Right renal cortex interstitium (tissue), 3 donors: ENCODE measurements at regions not wholly inside any gene's neighbourhood (a gene's known extent, or its start where the extent isn't known, plus 50 kb on each side); places are given as distances from the start of the nearest gene placed in this dataset.
"Not testable (repeated sequence)": the region's sequence is repeated elsewhere in the genome, so short reads cannot be mapped to it uniquely, and the experiment has no call there.

Experiments
- DNase-seq, 3 donors: peaks; one replicate each; pipeline ENCODE4 v3.0.0-alpha.2; 2013; ENCODE audit warnings: low read depth in 3 of 3, low spot score in 2 of 3

DNA sequence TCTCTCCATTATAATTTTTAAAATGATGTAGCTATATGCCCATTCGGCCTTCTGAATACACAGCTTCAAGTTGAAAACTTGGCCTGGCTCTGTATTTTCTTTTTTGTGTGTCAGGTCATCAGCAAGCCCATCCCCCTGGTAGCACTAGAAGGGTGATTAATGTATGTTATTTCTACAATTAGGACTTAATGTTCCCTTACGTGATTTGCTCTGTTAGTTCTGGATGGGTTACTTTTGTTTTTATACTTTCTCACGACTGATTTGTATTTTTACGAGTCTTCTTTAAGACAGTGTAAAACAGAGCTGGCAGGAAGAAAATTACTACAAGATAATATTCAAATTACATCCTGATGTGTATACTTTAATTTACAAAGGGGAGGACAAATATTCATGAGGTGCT, 88.4 kb upstream of the RGPD4 start:
- peak; percentile 23 to 43 (median 40) for DNase-seq

DNA sequence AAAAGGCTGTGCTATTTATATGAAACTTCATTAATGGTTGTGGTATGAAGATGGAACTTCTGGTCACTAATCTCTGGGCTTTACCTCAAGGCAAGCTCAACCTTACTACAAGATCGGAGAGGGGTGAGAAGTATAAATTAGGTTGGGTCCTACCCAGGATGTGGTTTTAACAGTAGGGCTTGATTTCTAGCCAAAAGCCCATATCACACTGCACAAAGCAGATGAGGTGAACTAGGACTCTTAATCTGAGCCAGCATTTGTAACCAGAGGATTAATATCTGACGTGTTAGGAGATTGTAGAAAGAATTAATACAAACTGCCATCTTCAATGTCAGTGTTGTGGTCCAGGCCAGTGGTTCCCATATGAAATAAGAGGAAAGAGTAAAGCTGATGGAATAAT, 86.4 kb upstream of the RGPD4 start:
- DNase-seq, result no peak

DNA sequence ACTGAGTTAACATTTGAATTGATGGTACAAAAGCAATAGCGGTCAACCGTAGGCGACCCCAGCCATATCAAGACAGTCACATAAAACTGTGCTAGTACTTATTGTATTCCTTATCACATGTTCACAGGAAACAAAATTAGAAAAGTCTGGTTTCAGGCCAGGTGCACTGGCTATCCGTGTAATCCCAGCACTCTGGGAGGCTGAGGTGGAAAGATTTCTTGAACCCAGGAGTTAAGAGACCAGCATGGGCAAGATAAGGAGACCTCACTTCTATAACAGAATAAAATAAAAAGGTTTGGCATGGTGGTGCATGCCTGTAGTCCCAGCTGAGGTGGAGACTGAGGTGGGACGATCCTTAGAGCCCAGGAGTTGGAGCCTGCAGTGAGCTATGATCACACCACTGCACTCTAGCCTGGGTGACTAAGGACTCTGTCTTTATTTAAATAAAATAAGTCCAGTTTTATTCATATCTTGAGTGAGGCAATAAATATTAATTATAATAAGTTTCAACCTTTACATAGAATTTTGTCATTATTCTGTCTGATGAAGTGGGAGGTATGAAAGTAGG, 84.1 kb upstream of the RGPD4 start:
- no peak for DNase-seq

DNA sequence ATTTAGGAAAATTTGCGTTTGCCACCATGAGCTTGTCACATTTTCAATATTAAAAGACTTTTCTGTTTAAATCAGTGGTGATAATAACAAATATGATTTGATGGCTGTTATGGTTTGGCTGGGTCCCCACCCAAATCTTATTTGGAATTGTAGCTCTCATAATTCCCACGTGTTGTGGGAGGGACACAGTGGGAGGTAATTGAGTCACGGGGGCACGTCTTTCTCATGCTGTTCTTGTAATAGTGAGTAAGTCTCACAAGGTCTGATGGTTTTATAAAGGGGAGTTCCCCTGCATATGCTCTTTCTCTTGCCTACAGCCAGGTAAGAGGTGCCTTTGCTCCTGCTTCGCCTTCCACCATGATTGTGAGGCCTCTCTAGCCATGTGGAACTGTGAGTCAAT, 83.4 kb upstream of the RGPD4 start:
- no peak for DNase-seq

DNA sequence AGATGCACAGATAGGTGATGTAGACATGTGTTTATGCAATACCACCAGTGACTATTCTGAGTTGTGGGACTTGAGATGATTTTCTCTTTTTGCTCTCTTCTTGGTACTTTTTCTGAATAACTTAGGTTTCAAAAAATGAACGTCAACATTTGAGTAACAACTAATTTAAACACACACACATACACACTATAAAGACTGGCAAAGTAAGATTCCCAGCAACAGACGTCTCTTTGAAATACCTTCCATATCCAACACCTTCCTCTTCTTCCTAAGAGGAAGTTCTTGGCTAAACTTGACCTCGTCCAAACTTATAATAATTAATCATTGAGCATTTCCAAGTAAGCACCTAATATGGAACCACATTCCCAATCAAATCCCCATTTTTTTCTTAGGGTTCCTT, 81.6 kb upstream of the RGPD4 start:
- DNase-seq, result no peak

DNA sequence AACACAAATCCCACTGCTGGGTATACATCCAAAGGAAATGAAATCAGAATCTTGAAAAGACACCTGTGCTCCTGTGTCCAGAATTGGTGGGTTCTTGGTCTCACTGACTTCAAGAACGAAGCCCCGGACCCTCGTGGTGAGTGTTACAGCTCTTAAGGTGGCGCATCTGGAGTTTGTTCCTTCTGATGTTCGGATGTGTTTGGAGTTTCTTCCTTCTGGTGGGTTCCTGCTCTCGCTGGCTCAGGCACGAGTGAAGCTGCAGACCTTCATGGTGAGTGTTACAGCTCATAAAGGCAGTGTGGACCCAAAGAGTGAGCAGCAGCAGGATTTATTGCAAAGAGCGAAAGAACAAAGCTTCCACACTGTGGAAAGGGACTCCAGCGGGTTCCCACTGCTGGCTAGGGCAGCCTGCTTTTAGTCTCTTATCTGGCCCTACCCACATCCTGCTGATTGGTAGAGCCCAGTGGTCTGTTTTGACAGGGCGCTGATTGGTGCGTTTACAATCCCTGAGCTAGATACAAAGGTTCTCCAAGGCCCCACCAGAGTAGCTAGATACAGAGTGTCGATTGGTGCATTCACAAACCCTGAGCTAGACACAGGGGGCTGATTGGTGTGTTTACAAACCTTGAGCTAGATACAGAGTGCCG, 80.0 kb upstream of the RGPD4 start:
- DNase-seq, result not testable (repeated sequence)

DNA sequence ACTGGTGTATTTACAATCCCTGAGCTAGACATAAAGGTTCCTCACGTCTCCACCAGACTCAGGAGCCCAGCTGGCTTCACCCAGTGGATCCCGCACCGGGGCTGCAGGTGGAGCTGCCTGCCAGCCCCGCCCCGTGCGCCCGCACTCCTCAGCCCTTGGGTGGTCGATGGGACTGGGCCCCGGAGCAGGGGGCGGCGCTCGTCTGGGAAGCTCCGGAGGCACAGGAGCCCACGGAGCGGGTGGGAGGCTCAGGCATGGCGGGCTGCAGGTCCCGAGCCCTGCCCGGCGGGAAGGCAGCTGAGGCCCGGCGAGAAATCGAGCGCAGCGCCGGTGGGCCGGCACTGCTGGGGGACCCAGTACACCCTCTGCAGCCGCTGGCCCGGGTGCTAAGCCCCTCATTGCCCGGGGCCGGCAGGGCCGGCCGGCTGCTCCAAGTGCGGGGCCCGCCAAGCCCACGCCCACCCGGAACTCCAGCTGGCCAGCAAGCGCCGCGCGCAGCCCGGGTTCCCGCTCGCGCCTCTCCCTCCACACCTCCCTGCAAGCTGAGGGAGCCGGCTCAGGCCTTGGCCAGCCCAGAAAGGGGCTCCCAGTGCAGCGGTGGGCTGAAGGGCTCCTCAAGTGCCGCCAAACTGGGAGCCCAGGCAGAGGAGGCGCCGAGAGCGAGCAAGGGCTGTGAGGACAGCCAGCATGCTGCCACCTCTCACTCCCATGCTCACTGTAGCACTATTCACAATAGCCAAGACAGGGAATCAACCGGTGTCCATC, 79.3 kb upstream of the RGPD4 start:
- DNase-seq, result not testable (repeated sequence)

DNA sequence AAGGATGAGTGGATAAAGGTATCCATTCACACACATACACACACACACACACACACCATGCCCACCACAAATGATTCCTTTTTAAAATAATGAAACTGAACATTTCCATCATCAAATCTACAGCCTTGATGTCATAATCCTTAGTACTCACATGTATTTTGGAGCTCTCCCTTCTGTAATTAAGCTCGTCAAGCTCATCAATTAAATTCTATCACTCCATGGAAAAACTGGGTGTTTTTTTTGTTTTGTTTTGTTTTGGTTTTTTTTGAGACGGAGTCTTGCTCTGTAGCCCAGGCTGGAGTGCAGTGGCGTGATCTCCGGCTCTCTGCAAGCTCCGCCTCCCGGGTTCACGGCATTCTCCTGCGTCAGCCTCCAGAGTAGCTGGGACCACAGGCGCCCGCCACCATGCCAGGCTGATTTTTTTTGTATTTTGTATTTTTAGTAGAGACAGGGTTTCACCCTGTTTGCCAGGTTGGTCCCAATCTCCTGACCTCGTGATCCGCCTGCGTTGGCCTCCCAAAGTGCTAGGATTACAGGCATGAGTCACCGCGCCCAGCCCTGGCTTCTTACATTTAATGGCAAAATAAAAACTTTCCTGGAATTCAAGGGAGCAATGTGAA, 78.6 kb upstream of the RGPD4 start:
- no peak for DNase-seq

DNA sequence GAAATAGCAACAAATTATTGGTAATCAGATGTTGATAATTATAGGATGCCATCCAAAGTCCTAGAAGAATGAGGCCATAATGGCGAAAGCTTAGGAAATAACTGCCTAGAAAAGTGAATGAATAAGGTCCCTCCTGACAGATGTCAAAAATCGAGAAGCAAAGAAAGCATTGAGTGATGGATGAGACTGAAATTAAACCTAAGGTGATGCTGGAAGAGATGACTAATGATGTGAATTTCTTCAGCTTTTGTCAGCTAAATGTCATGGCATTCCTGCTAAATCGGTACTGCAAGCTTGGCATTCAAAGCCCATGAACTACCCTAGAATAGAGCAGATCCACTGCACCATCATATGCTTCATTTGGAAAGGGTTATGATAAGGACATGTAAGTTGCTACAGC, 74.8 kb upstream of the RGPD4 start:
- no peak for DNase-seq

DNA sequence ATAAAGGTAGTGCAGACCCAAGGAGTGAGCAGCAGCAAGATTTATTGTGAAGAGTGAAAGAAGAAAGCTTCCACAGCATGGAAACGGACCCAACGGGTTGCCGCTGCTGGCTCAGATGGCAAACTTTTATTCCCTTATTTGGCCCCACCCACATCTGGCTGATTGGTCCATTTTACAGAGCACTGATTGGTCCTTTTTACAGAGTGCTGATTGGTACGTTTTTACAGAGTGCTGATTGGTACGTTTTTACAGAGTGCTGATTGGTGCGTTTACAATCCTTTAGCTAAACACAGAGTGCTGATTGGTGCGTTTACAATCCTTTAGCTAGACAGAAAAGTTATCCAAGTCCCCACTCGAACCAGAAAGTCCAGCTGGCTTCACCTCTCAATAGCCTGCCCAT, 72.9 kb upstream of the RGPD4 start:
- DNase-seq, result not testable (repeated sequence)

DNA sequence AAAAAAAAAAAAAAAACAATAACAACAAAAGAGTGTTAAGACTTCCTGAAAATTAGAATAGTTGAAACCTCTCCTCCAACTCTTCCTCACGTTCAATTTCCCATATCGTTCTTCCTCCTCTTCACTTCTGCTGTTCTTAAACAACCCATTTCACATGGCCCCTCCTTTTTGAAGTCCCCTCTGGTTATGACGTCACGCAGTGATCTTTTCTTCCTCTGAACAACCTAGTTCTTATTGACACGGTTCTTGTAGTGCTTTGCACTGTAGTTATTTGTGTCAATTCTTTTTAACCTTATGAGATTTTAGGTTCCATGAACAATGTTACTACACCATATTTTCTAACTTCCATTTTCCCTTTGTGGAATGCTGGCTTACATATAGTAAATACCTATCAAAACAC, 69.5 kb upstream of the RGPD4 start:
- no peak for DNase-seq

DNA sequence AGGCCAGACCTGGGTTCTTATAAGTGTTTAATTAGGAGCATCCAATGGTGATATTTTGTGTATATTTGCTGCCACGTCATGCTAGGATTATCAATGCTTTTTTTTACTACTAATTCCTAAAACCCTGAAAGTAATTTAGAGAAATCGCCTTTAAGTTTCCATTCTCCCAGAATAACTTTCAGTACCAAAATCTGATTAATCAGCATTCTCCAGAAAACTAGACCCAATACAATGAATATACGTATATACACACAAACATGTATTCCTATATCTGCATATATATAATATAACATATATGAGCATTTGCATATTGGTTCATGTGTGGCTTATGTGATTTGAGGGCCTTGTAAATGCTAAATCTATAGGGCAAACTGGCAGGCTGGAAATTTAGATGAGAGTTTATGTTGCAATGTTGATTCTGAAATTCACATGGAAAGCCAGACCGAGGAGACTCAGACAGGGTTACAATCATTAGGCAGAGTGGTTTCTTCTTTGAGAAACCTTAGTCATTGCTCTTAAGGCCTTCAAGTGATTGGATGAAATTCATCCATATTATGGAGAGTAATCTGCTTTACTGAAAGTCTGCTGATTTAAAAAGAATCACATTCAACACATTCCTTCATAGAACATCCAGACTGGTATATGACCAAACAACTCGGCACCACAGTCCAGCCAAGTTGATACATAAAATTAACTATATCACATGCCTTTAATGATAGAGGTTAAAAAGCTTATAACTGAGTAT, 65.9 kb upstream of the RGPD4 start:
- no peak for DNase-seq

DNA sequence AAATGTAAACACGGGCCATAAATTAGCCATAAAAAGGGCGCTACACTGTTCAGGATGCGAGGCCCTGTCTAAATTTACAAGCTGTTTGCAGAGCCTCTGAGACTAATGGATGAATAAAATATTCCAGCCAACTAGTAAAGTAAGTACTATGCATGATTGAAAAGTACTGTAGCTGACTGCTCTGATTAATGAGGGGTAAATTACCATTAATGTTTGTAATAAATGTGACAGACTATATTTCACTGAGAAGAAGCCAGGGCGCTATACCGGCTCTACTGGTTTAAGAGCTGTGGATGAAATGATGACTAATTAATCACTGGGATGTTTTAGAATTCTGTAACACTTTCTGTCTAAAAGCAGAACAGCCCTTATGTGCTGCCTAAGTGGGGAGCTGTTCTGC, 54.3 kb upstream of the RGPD4 start:
- DNase-seq, result no peak

DNA sequence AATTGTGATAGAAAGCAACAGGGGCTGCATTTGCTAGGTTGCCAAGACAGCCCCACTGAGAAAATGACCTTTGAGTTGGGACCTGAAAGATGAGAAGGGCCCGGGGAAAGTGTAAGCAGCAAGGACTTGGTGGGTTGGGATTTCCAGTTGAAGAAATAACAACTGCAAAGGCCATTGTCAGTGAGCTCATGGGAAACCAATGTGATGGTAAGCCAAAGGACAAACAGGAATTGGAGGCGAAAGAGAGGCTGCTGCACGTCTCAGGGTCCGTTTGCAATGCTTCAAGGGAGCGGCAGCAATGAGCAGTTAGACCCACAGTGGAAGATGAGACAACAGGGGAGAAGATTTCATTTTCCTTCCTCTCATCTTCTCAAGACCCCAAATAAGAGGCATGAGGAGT, 51.5 kb upstream of the RGPD4 start:
- peak in 1 of 3 donors; percentile 5 for DNase-seq

DNA sequence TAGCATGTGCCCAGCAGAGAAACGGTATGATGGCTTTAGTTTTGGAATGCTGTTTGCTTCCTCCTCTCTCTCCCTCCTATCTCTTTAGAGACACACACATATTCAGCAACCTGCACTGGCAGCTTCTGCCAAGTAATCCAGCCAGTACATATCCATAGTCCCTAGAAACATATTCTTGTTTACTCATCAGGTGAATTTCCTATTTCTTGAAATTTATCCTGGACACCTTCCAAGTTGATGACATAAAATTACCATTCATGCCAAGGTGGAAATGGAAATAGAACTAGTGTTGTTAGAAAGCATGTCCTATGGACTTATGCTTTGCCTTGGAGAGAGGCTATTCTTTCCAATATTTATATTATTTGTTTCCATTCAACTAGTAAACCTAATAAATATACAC, 50.9 kb upstream of the RGPD4 start:
- DNase-seq, result no peak

DNA sequence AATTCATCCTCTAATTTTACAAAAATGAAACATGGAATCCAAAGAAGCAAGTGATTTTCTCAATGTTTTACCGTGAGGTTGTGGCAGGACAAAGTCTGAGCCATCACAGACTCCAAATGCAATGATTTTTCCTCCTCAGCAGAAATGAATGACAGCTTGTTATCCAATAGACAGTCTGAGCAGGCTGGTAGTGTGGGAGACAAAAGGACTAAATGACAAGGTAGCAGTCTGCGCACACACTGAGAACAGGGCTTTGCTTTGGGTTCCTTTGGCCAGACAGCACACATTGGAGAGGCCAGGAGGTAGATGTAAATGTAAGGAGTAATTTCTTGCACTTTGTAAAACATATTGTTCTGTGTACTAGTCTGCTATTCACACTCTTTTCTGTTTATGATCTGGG, 50.3 kb upstream of the RGPD4 start:
- no peak for DNase-seq
